ENCODE measurements at regions not wholly inside any gene's neighbourhood (a gene's known extent, or its start where the extent isn't known, plus 50 kb on each side); places are given as distances from the start of the nearest gene placed in this dataset.

DNA sequence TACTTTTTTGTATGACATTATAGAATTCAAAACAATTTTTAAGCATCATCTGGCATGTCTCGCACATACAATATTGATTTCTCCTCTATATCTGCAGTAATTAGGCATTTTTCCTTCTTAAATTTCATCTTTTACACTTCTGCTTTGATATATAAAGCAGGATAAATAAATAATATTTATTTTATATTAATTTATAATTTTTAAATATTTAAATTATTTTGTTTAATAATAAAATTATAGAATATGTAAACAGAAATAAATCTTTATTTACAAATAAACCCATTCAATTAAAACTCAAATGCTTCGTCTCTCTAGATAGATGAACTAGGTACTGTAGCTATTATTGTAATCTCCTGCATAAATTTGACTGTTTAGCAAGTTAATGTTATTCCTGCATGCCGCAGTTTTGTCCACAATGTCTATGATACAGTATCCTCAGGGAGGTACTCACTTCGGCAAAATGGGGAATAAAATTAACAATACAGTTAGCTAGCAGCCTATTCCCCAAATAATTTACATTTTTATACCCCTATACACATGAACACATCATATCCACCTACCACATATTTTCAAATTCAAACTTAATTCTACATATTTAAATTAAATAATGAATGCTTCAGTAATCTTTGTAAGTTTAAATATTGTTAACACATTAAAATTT lies 473.6 kb upstream of the SLC10A2 start:
- H3K9me3 ChIP-seq = no peaks in the 10 kb centered on the region
- no peaks in the 10 kb centered on the region for H3K4me1 ChIP-seq
- TF ChIP-seq POLR2AphosphoS5 (IDR thresholded peaks at IDR 0.05) (no peak), POLR2A (IDR thresholded peaks at IDR 0.05) (no peak), EP300 (IDR thresholded peaks at IDR 0.05) (no peak)
- TF ChIP-seq, protein P1, sequence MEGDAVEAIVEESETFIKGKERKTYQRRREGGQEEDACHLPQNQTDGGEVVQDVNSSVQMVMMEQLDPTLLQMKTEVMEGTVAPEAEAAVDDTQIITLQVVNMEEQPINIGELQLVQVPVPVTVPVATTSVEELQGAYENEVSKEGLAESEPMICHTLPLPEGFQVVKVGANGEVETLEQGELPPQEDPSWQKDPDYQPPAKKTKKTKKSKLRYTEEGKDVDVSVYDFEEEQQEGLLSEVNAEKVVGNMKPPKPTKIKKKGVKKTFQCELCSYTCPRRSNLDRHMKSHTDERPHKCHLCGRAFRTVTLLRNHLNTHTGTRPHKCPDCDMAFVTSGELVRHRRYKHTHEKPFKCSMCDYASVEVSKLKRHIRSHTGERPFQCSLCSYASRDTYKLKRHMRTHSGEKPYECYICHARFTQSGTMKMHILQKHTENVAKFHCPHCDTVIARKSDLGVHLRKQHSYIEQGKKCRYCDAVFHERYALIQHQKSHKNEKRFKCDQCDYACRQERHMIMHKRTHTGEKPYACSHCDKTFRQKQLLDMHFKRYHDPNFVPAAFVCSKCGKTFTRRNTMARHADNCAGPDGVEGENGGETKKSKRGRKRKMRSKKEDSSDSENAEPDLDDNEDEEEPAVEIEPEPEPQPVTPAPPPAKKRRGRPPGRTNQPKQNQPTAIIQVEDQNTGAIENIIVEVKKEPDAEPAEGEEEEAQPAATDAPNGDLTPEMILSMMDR (IDR thresholded peaks at IDR 0.05) = no peak
- no peaks in the 10 kb centered on the region for H3K27me3 ChIP-seq
- ATAC-seq = no peak
- H3K36me3 ChIP-seq = no peaks in the 10 kb centered on the region
- no peak overlapping the region for H3K27ac ChIP-seq
- WGBS, 2 donors (ENCODE audit: low coverage in 1 of 2) = 75 to 92% methylated on average over 4 of the region's 4 CpGs
- no peak overlapping the region for H3K4me3 ChIP-seq

DNA sequence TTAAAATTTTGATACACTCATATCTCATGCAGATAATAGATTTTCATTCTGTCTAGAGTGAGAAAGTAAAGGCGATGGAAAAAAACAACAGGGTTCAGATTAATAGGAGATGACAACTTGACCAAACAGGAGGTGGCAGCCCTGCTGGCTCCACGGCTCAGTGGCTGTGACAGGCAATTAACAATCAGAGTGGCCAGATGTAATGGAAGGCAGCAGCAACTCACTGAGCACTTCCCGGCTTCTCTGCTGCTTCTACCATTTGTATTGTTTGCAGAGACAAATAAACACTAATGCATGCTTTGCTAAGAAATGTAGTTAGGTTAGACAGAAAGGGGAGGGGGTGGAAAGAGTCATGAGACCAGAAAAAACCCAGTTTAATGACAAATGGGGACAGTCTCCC lies 473.0 kb upstream of the SLC10A2 start:
- TF ChIP-seq EP300 (IDR thresholded peaks at IDR 0.05) (no peak), POLR2AphosphoS5 (IDR thresholded peaks at IDR 0.05) (no peak), POLR2A (IDR thresholded peaks at IDR 0.05) (no peak)
- TF ChIP-seq, protein P1 (IDR thresholded peaks at IDR 0.05) = no peak
- H3K27me3 ChIP-seq = no peaks in the 10 kb centered on the region
- no peaks in the 10 kb centered on the region for H3K9me3 ChIP-seq
- H3K4me3 ChIP-seq = no peak overlapping the region
- no peaks in the 10 kb centered on the region for H3K4me1 ChIP-seq
- no peak overlapping the region for H3K27ac ChIP-seq
- H3K36me3 ChIP-seq = no peaks in the 10 kb centered on the region
- 3 to 8% methylated on average over 3 of the region's 3 CpGs for WGBS, 2 donors (ENCODE audit: low coverage in 1 of 2)
- no peak for ATAC-seq

DNA sequence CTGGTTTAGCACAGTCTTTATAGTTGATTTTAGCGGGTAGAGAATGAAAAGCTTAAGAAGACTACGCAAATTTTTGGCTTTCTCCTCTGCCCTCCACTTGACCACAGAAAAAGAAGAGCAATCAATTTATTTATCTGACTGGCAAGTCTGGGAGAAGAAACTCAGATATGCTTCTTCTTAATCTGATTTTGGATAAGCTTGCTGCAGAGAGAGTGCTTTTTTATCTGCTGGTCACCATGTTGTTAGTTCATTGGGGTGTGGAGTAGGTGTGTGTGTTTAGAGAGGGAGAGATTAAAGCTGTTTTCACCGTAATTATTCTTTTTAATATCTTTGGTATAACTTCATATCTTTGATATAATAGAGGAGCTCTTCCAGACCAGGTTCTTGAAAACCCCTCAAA lies 471.4 kb upstream of the SLC10A2 start:
- no peaks in the 10 kb centered on the region for H3K36me3 ChIP-seq
- H3K4me3 ChIP-seq = no peak overlapping the region
- TF ChIP-seq POLR2AphosphoS5 (IDR thresholded peaks at IDR 0.05) (no peak), EP300 (IDR thresholded peaks at IDR 0.05) (no peak), POLR2A (IDR thresholded peaks at IDR 0.05) (no peak)
- TF ChIP-seq, protein P1 (IDR thresholded peaks at IDR 0.05) = no peak
- no peaks in the 10 kb centered on the region for H3K9me3 ChIP-seq
- H3K27me3 ChIP-seq = no peaks in the 10 kb centered on the region
- ATAC-seq = no peak
- H3K27ac ChIP-seq = no peak overlapping the region
- 72 to 88% methylated on average over 3 of the region's 3 CpGs for WGBS, 2 donors (ENCODE audit: low coverage in 1 of 2)
- H3K4me1 ChIP-seq = no peaks in the 10 kb centered on the region

DNA sequence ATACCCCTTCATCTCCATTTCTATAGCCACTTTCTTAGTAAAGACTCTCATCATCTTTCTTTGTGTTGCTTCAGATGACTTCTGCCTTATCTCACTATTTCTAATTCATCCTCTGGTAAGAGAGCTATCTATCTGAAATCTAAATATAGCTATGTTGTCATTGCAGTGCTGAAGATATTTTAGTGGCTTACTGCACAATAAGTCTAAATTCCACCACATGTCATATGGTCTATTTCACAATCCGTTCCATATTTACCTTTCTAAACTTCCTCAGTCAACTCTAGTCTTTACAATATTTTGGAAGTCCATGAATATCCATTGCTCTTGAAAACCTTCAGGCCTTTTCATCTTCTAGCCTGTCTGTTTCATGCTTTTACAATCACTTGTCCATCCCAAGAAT lies 465.1 kb upstream of the SLC10A2 start:
- 58 to 83% methylated on average over 1 of the region's 1 CpG for WGBS, 2 donors (ENCODE audit: low coverage in 1 of 2)

DNA sequence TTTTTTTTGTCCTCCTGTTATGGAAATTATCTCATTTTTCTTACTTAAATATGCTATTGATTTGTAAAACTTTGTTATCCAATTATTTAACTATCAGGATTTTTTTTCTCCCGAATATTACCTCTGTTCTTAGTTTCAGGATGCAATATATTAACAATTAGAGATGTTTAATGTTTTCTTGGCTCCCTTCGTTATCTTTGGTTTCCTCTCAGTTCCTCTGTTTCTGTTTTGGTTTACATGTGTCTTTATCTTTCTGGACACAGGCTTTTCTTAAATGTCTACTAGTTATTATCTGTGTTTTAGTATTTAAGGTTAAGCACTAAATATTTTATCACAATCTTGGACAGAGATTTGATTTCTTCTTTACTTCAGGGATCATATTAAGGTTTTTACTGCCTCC lies 462.2 kb upstream of the SLC10A2 start:
- H3K4me3 ChIP-seq = no peak overlapping the region
- 54 to 76% methylated on average over 2 of the region's 2 CpGs for WGBS, 2 donors (ENCODE audit: low coverage in 1 of 2)
- H3K27me3 ChIP-seq = no peaks in the 10 kb centered on the region
- no peaks in the 10 kb centered on the region for H3K4me1 ChIP-seq
- no peak for ATAC-seq
- TF ChIP-seq, protein P1 (IDR thresholded peaks at IDR 0.05) = no peak
- no peak for TF ChIP-seq POLR2A (IDR thresholded peaks at IDR 0.05)
- no peak for TF ChIP-seq POLR2AphosphoS5 (IDR thresholded peaks at IDR 0.05)
- TF ChIP-seq EP300 (IDR thresholded peaks at IDR 0.05) = no peak
- H3K9me3 ChIP-seq = no peaks in the 10 kb centered on the region
- H3K27ac ChIP-seq = no peak overlapping the region
- H3K36me3 ChIP-seq = no peaks in the 10 kb centered on the region

More for the DNA sequence above, 465.1 kb upstream of the SLC10A2 start:
- Histone ChIP-seq H3K4me3 (no peak overlapping the region), H3K4me1 (no peaks in the 10 kb centered on the region), H3K27ac (no peak overlapping the region), H3K9me3 (no peaks in the 10 kb centered on the region), H3K27me3 (no peaks in the 10 kb centered on the region), H3K36me3 (no peaks in the 10 kb centered on the region)
- no peak for ATAC-seq
- TF ChIP-seq, protein P1 (IDR thresholded peaks at IDR 0.05) = no peak
- no peak for TF ChIP-seq EP300 (IDR thresholded peaks at IDR 0.05)
- TF ChIP-seq POLR2A (IDR thresholded peaks at IDR 0.05) = no peak

Data from gastroesophageal sphincter (tissue), 4 donors.